Dedifferentiated amniotic fluid mesenchymal stem cell (primary cell): ENCODE measurements at regions not wholly inside any gene's neighbourhood (a gene's known extent, or its start where the extent isn't known, plus 50 kb on each side); places are given as distances from the start of the nearest gene placed in this dataset.

Experiments used
- DNase-seq: peaks from one replicate; pipeline ENCODE4 v3.0.0-alpha.2; 2016; ENCODE audit errors: extremely low spot score

GRCh38 chr12:125568306-125568705 lies 503.1 kb downstream of the AACS start:
- no peak for DNase-seq

DNA sequence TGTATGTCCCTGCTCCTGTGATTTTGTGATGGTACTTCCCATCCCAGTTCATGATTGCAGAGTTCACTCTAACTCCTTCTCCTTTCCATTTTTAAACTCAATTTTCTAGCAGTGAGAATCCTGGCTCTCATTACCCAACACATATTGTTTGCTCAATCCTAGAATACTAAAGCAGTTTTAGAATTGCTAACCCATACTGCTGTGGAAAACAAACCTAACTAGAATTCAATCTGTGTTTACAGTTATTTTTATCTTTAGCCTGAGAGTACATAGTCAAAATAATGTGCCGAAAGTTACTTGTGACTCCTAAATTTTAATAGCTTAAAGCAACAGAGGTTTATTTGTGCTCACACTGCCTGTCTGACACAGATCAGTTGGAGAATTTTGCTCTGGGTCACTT lies 508.0 kb downstream of the AACS start:
- no peak for DNase-seq

DNA sequence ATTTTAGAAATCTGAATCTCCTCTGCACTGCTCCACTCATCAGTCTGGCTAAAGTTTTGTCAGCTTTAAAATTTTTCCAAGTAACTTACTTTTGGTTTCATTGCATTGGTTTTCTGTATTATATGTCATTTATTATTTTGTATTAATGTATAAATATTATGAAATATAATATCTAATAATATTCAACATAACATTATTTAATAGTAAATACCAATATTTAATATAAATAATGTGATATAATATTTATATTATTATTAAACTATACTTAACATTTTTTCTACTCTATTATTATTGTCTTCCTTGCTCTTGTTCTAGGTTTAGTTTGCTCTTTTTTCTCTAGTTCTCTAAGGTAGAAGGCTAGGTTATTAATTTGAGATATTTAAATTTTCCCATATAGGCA lies 512.1 kb downstream of the AACS start:
- DNase-seq, result no peak

DNA sequence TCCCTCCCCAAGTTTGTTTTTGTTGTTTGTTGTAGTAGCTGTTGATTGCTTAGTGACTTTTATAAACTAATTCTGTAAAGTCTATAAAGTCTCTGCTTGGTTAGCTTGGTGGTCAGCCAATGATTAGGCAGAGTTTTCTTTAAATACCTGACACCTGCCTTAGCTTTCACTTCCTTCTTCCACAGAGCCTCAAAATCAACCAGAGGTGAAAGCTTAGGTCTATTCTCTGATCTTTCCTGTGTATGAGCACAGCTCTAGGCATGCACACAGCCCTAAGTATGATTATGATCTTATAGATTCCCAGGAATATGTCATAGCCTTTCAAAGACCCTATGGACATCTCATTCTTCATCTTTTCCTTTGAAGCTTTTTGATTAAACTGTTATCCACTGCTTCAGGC lies 514.7 kb downstream of the AACS start:
- no peak for DNase-seq

GRCh38 chr12:125583071-125583470 lies 517.8 kb downstream of the AACS start:
- DNase-seq, result no peak

GRCh38 chr12:125586441-125586840 lies 521.2 kb downstream of the AACS start:
- DNase-seq, result no peak

- DNase-seq, result no peak
Observed at GRCh38 chr12:125593269-125593668, 528.0 kb downstream of the AACS start.

GRCh38 chr12:125604976-125605375 lies 539.7 kb downstream of the AACS start:
- DNase-seq, result no peak

DNA sequence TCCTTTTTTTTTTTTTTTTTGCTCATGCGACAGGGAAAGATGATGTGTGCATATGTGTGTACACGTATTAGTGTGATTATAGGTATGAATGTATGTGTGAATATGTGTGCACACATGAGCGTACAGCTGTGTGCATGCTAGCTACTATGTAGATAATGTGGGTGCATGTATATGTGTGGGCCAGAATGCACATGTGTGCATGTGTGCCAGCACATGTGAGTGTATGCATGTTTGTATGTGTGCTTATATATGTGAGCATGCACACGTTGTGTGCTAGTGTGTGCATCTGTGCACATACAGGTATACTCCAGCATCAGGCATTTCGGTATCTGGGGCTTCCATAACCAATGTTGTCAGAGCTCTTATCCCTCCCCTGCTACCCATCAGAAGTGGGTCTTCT lies 541.1 kb downstream of the AACS start:
- DNase-seq, result no peak

DNA sequence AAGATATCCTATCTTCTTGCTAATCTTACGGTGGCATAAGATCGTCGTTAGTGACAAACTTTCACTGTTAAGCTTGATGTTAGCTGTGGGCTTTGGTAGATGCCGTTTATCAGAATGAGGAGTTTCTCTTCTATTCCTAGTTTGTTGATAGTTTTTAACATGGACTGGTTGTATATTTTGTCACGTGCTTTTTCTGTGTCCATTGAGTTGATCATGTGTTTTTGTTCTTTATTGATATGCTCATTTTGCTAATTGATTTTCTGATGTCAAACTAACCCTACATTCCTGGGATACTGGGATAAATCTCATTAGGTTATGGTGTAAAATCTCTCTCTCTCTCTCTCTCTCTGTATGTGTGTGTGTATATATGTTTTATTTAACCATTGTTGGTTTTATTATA lies 545.1 kb downstream of the AACS start:
- DNase-seq, result no peak

DNA sequence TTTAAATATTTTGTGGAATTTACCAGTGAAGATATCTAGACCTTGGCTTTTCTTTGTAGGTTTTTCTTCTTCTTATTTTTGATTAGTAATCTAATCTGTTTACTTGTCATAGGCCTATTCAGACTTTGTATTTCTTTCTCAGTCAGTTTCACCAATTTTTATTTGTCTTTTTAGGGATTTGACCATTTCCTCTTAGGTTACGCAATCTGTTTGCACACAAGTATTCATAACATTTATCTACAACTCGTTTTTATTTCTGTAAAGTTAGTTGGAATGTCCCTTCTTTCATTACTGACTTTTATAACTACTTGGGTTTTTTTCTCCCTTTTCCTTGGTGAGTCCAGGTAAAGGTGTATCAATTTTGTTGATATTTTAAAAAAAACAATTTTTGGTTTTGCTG lies 545.7 kb downstream of the AACS start:
- no peak for DNase-seq

- DNase-seq, result no peak
Observed at GRCh38 chr12:125614058-125614457, 548.8 kb downstream of the AACS start.

- no peak for DNase-seq
Observed at GRCh38 chr12:125619723-125620122, 554.5 kb downstream of the AACS start.

- no peak for DNase-seq
Observed at GRCh38 chr12:125633686-125634085, 568.5 kb downstream of the AACS start.

DNA sequence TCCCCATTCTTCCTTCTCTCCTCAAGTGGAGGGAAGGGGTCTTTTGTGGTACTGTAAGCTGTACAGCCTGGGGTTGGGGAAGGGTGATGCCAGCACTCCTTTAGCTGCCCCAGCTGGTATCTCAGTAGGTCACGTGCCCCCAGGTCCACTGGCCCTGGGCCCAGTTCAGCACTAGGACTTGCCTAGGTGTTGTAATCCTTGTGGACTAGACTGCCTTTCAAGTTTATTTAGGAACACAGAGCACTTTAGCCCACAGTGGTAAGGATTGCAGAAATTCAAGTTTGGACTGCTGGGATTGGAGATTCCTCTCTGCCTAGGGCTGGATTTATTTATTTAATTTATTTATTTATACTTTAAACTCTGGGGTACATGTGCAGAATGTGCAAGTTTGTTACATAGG lies 569.6 kb downstream of the AACS start:
- no peak for DNase-seq

DNA sequence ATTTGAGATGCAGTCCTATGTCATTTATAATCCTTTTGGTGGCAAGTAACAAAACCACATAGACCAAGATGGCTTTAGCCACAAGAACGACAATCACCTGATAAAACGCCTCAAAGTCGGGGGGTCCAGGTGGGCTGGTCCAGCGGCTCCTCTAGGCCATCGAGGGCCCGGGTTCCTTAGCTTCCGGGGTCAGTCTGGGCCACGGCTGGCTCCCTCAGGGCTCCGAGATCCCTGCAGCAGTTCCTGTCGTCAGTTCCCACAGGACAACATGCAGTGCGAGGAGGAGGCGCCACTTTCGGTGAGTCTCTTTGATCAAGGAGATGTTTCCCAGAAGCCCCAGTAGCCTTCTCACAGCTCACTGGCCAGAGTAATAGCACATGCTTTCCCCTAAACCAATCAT lies 574.6 kb downstream of the AACS start:
- no peak for DNase-seq

DNA sequence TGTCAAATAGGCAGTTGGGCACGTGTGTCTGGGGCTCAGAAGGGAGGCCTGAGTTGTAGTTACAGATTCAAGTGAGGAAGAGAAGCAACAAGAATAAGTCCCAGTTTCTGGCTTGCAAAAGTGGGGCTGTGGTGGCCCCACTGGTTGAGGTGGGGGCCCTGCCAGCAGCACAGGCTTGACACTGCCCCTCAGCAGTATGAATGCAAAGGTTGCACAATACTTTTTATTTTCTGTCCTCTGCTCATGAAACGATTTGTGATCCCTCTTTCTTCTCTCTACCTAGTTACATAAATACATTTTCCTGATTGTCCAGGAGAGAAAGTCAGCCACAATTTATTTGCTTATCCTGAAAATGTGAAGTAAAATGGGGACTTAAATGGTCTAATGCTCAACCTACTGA lies 577.8 kb downstream of the AACS start:
- DNase-seq, result no peak

GRCh38 chr12:125645724-125646123 lies 580.5 kb downstream of the AACS start:
- DNase-seq, result no peak

- no peak for DNase-seq
Observed at GRCh38 chr12:125650587-125650986, 585.4 kb downstream of the AACS start.

- no peak for DNase-seq
Observed at GRCh38 chr12:125651625-125652024, 586.4 kb downstream of the AACS start.

GRCh38 chr12:125652681-125653080 lies 587.4 kb downstream of the AACS start:
- no peak for DNase-seq

GRCh38 chr12:125657681-125658080 lies 592.4 kb downstream of the AACS start:
- DNase-seq, result no peak

GRCh38 chr12:125674554-125675338 lies 609.5 kb downstream of the AACS start:
- no peak for DNase-seq

- no peak for DNase-seq
Observed at GRCh38 chr12:125676366-125676765, 611.1 kb downstream of the AACS start.
